GM10248 (cell line): ENCODE measurements at regions not wholly inside any gene's neighbourhood (a gene's known extent, or its start where the extent isn't known, plus 50 kb on each side); places are given as distances from the start of the nearest gene placed in this dataset.

Source experiments
- CTCF ChIA-PET: fragments of 300-600 bp; sonication (Branson Sonifier 250); formaldehyde crosslinking; extraction: SDS; loops from one replicate; lab custom pipeline; 2021; ENCODE audit warnings: antibody characterized with exemption; lab: Yijun Ruan, JAX
- POLR2A ChIA-PET: fragments of 350-650 bp; sonication (Branson Sonifier 250); formaldehyde crosslinking; extraction: SDS; loops from one replicate; lab custom pipeline; 2020; ENCODE audit warnings: antibody characterized with exemption; lab: Yijun Ruan, JAX
- DNase-seq: peaks from one replicate; pipeline ENCODE4 v3.0.0; 2012; ENCODE audit errors: extremely low spot score
- CTCF ChIP-seq: IDR thresholded peaks from 2 replicates; pipeline ENCODE4 v1.5.1; 2012; ENCODE audit warnings: mild to moderate bottlenecking, low read depth; ENCODE audit errors: extremely low read depth, missing control alignments, control extremely low read depth

GRCh38 chr1:235009074-235009473, 119.6 kb downstream of the TOMM20 start:
- no peak for TF ChIP-seq CTCF
- ChIA-PET CTCF (interaction anchor here (0.9 to 1.8 kb wide), 6 partner anchors 11 to 81 kb away, joined by 3 to 5 read pairs (median 4); no protein-coding TSS in a partner anchor), POLR2A (interaction anchor here (0.6 to 1.8 kb wide), 3 partner anchors 29 to 399 kb away, joined by 3 to 5 read pairs (median 5); partner anchors contain the start of gene IRF2BP2)
- DNase-seq, result no peak

DNA sequence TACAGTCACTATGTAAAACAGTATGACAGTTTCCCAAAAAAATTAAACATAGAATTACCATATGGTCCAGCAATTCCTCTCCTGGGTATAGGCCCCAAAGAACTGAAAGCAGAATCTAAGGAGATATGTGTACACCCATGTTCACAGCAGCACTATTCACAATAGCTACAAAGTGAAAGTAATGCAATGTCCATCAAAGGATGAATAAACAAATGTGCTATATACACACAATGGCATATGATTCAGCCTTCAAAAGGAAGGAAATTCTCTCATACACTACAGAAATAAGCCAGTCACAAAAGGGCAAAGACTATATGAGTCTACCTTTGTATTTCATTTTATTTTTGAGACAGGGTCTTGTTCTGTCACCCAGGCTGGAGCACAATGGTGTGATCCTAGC, 120.4 kb downstream of the TOMM20 start:
- no peak for DNase-seq
- ChIA-PET POLR2A (no interaction called here), CTCF (interaction anchor here (1.2 to 1.5 kb wide), 6 partner anchors 9 to 381 kb away, joined by 3 to 4 read pairs (median 3); no protein-coding TSS in a partner anchor)
- TF ChIP-seq CTCF, result no peak

DNA sequence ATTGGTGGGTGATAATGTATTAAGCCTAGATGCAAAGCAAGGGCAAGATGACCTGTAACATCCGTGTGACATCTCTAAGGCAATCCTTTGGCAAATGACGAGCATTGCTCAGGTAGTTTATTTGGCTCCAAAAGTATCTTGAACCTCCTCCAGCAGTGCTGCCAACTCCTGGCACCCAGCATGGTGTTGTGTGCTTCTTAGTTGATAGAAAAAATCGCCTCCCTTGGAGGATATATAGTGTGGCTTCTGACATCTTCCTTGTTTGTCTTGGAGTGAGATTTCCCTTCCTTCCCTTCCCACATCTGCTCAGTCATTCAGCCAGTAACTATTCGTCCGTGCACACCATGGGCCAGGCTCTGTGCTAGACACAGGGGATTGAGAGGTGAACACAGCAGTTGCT, 121.8 kb downstream of the TOMM20 start:
- ChIA-PET CTCF (interaction anchor here (0.6 to 1.9 kb wide), 5 partner anchors 8 to 380 kb away, joined by 3 to 5 read pairs (median 3); no protein-coding TSS in a partner anchor), POLR2A (interaction anchor here (0.8 kb wide), 1 partner anchor 29 kb away, joined by 3 read pairs; no protein-coding TSS in a partner anchor)
- no peak for DNase-seq
- no peak for TF ChIP-seq CTCF

GRCh38 chr1:235006132-235006721, 122.4 kb downstream of the TOMM20 start:
- CTCF ChIA-PET, result interaction anchor here (0.6 to 1.9 kb wide), 3 partner anchors 17 to 90 kb away, joined by 3 to 5 read pairs (median 3); no protein-coding TSS in a partner anchor
- no peak for DNase-seq
- POLR2A ChIA-PET, result no interaction called here

GRCh38 chr1:235004840-235005391, 123.7 kb downstream of the TOMM20 start:
- ChIA-PET CTCF (interaction anchor here (0.9 to 2.1 kb wide), 4 partner anchors 19 to 79 kb away, joined by 3 to 6 read pairs (median 3); no protein-coding TSS in a partner anchor), POLR2A (no interaction called here)
- no peak for TF ChIP-seq CTCF
- no peak for DNase-seq

More at GRCh38 chr1:235006132-235006721, 122.4 kb downstream of the TOMM20 start:
- TF ChIP-seq CTCF, result no peak

- ChIA-PET POLR2A (no interaction called here), CTCF (interaction anchor here (1.3 to 2.1 kb wide), 2 partner anchors 20 to 79 kb away, joined by 3 to 6 read pairs; no protein-coding TSS in a partner anchor)
- TF ChIP-seq CTCF, result no peak
- DNase-seq, result no peak
Observed at GRCh38 chr1:235004276-235004675, 124.4 kb downstream of the TOMM20 start.
